GM18519 (cell line): ENCODE measurements at regions not wholly inside any gene's neighbourhood (a gene's known extent, or its start where the extent isn't known, plus 50 kb on each side); places are given as distances from the start of the nearest gene placed in this dataset.
A peak's percentile ranks its signal among the peaks of the same experiment; 100 is the strongest.

ENCODE experiments used
- ATAC-seq: cut with Tn5 transposase; IDR thresholded peaks from one replicate; pipeline ENCODE4 v1.9.1; 2021; ENCODE audit warnings: mild to moderate bottlenecking, moderate library complexity; ENCODE audit not compliant: unreplicated experiment, low FRiP score

DNA sequence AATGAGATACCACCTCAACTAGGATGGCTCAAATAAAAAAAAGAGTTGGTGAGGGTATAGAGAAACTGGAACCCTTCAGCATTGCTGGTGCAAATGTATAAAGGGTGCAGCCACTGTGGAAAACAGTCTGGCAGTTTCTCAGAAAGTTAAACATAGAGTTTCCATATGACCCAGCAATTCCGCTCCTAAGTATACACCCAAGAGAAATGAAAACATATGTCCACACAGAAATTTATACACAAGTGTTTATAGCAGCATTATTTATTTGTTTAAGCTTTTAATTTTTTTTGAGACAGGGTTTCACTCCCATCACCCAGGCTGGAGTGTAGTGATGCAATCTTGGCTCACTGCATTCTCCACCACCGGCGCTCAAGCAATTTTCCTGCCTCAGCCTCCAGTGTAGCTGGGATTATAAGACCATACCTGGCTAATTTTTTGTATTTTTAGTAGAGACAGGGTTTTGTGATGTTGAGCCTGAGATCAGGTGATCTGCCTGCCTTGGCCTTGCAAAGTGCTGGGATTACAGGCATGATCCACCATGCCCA lies 118.2 kb upstream of the KIF5B start:
- no peak for ATAC-seq

DNA sequence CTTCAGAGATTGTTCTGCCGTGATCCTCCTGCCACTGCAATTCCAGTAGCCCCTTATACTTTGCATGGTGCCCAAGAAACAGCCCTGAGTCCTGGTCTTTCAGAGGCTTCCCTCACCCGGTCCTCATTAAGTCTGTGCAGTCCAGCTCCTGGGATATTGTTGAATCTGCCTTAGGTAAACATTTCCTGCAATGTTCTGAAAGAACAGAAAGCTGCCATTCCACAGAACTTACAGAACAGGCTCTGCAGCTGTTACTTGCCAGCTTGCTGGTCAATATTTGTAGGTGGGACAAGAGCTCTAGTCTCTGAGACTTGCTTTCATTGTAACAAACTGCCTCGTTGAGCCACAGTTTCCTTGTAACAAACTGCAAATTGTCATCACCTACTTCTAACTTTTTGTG lies 115.0 kb upstream of the KIF5B start:
- ATAC-seq = no peak

DNA sequence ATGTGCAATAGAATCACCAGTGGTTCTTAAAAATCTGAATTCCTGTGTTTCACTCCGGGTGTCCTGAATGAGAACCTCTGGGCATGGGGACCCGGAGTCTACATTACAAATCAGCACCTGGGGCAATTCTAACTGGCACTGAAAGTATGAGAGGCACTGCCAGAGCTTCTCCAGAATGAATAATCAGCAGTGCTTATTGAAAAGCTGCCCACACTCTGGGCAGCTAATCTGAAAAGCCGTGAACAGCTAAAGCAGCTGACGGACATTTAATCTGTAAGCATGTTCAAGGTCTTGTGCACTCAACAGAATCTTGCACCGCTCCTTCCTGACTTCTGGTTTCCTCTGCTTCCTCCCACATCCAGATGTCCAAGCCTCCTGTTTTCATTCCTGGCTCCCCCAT lies 113.3 kb upstream of the KIF5B start:
- no peak for ATAC-seq

DNA sequence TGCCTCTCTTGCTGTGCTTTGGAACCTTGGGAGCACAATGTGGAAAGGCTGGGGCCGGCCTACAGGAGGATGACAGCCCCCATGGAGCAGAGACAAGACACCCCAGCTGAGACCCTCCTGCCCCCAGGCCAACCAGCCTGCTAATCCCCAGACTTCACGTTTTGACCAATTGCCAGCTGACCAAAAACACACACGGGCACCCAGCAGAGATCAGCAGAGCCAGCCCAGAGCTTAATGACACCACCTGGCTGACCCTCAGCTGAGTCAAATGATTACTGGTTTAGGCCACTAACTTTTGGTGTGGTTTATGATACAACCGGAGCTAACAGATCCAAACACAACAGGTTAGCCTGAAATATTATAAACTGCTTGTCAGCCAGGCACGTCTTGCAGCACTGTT lies 111.2 kb upstream of the KIF5B start:
- no peak for ATAC-seq

DNA sequence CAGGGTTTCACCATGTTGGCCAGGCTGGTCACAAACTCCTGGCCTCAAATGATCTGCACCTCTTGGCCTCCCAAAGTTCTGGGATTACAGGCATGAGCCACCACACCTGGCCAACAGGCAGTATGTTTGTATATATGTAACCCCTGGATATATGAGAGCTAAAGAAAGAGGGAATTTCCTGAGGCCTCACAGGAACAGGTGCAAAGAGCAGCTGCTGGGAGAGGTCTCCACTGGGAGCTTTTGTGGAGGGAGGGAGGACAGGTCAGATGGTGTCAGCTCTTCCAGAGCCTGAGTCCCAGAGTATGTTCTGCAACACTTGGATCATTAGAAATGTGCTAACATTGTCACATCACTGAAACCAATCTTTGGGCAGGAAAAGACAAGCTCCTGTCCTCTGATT lies 110.1 kb upstream of the KIF5B start:
- ATAC-seq = no peak

DNA sequence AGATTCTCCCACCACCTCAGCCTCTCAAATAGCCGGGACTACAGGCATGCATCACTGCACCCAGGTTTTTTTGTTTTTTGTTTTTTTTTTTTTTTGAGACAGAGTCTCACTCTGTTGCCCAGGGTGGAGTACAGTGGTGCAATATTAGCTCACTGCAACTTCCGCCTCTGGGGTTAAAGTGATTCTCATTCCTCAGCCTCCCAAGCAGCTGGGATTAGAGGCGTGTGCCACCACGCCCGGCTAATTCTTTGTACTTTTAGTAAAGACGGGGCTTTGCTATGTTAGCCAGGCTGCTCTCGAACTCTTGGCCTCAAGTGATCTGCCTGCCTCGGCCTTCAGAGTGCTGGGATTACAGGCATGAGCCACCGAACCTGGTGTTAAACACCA lies 107.5 kb upstream of the KIF5B start:
- no peak for ATAC-seq

DNA sequence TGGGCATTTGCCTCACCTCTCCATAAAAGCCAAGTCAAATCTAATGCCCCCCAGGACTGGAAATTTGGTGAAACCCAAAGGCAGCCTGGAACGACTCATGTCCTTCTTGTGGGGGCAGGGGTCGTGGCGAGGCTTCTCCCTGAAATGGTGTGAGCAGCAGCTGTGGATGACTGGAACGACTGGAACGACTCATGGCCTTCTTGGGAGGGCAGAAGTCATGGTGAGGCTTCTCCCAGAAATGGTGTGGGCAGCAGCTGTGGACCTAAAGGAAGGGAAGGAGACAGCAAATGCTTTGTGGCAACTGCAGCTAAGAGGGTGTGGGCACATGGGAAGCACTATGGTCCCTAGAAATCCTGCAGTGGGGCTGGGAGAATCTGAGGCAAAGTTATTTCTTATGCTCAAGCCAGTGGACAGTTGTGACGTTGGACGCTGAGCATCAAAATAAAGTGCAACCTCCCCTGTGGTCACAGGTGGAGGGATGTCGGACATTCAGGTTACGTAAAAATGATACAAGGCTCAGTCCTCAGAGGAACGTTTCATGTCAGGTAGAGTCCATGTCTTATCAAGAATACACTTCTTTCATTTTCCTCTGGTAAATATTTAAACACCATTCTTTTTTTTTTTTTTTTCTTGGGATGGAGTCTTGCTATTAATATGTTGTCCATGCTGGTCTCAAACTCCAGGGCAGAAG lies 107.0 kb upstream of the KIF5B start:
- no peak for ATAC-seq

DNA sequence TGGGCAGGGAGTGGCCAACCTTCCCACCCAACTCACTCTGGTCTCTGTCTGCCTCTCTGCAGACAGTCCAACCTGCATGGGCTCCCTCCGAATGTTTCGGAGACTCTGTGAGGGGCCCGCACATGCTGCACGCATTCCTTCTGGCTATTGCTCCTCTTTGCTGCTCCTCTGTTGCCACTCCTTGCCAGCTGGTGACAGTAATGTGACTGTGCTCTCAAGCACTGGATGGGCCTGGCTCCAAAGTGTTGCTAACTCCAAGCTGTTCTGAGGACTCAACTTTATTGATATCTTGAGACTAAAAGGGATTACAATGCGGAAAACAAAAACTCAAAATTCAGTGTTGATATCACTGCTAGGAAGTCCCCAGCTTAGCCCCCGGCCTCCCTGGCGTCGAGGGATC lies 105.4 kb upstream of the KIF5B start:
- no peak for ATAC-seq

DNA sequence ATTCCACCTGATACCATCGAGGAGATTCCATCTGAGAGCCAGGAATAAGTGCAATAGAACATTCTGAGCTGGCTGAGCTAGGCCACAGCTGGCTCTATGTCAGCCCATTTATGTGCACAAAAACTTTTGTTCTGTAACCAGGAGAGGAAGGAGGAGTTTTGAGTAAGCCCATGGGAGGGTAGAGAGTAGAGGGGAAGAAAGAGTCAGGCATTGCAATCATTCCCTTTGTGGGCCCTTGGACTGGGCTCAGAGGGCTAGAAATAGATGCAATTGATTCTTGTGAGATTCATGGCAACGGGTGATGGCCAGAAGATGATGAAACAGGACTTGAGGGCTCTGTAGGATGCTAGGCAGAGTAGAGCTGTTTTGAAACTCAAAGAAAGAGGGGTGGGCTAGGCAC lies 104.6 kb upstream of the KIF5B start:
- no peak for ATAC-seq

DNA sequence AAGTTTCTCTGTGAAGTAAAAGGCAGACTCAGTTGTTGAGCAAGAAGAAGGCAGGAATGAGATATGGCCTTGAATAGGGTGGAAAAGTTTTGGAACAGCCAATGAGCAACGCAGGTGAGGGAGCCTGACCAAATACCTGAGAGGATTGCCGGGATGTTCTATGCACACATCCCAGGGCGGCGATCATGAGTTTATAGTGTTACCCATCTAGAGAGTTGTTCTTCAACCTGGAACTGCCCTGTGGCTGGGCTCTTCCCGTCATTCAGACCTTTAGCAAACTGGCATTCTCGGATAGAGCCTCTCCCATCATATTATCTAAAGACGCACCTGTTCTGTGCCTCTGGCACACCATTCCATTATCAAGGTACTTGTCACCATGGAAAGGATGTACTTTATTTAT lies 103.0 kb upstream of the KIF5B start:
- no peak for ATAC-seq

DNA sequence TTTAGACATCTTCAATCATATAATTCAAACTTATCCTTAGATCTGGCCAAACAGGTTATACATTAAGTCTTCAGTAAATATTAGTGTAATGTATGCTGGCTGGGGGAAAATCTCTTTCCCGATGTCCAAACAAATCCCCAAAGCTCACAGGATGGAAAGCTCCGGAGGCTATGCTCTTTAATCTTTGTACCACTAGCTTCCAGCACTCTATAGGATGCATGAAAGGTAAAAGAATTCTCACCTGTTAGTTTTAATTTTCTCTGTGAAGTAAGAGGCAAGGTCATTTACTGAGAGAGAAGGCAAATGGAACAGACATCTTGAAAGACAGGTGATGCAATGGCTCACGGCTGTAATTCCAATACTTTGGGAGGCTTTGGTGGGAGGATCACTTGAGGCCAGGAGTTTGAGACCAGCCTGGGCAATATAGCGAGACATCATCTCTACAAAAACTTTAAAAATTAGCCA lies 99.8 kb upstream of the KIF5B start:
- ATAC-seq = no peak

DNA sequence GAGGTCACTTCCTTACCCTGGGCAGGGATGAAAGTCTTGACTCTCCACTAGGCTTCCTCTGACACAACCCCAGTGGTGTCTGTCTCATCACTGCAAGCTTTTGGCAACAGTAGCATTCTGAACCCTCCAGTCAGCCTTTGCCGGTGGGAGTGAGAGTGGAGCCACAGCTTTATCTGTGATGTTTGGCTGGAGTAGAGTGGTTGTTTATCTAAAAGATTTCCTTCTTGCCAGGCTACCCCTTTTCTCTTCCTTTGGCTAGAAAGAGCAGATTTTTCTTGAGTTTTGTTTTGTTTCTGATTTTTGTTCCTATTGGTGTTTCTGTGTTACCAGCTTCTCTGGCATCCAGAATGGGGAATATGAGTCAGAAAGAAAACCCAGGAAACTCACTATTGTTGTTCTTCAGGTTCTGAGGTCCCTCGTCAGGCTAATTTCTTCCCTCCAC lies 98.9 kb upstream of the KIF5B start:
- ATAC-seq = no peak

DNA sequence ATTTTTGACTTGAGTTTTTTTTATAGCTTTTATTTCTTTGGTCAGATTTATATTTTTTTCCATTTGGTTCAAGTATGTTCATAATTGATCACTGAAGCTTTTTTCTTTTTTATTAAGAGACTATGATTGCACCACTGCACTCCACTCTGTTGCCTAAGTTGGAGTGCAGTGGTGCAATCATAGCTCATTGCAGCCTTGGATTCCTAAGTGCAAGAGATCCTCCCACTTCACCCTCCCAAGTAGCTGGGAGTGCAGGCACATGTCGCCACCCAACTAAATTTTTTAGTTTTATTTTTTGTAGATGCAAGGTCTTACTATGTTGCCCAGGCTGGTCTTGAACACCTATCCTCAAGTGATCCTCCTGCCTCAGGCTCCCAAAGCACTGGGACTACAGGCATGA lies 97.7 kb upstream of the KIF5B start:
- no peak for ATAC-seq

DNA sequence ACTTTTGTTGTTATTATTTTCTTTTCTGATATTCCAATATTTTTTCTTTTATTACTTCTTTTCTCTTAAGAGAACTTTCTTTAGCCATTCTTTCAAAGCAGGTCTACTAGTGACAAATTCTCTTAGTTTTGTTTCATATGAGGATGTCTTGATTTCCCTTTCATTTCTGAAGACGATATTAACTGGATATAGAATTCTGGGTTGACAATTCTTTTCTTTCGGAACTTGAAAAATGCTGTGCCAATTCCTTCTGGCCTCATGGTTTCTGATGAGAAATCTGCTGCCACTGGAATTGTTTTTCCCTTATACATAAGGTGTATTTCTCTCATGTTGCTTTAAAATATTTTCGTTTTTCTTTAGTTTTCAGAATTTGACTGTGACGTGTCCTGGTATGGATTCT lies 97.0 kb upstream of the KIF5B start:
- no peak for ATAC-seq

DNA sequence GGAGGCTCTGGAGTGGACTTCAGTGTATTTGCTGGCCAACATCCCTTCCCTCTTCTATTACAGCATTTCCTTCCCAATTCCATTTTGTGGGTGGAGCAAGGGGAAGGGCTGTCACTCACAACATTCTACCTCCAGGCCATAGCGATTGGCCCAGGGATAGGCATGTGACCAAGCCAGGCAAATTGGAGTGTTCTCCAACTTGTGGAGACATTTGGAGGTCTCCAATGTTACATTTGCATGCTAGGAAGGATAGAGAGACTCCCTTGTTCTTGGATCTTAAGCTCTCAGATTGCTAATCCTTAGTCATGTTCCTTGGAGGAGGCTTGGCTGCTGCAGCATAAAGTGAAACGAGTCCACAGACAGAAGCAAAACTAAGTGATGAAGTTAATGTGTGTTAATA lies 95.6 kb upstream of the KIF5B start:
- no peak for ATAC-seq

DNA sequence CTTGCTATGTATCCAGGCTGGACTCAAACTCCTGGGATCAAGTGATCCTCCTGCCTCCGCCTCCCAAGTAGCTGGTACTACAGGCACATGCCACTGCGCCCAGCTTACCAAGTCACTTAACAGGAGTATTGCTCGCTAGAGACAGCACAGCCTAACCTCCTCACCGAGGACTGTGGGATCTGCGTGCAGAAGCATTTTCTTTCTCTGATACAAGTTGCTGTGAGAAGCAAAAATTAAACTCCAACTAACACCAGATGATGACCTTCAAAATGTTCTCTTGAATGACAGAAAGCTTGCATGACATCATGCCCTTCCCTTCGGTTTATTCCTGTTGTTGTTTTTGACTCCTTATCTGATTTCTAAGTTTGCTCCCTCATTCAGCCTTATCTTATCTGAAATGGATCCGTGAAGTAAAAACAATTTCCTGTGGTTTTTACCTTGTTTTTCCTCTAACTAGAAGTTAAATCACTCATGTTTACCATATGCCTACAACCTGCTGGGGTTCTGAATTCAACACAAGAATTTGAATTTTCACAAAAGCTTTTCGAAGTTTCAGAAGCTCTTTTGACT lies 94.4 kb upstream of the KIF5B start:
- no peak for ATAC-seq

DNA sequence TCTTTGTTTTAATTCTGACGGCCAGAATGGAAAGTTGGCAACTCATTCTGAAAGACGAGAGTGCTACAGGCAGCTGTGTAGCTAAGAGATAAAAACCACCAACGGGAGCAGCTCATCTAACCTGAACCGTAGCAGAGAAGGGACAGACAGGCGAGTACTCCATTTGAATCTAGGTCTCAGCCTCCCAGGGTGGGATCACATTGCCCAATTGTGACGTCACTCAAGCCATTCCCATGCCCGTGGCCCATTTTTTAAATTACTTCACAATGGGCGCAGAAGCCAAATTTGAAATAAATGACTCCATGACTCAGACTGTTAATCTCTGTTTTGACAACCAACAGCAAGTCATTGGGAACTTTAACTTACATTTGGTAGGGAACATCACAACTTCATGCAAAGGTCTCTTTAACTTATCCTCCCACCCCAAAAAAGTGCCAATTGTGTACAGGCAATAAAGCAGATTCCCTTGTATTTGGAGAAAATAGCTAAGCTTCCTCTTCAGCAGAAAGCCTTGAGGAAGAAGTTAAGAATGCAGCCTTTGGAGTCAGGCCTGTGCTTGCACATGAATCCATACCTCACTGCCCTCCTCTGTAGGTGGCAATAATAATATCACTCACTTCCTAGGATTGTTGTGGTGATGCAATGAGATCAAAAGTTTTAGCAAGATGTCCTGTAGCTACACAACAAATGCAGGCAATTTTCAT lies 93.2 kb upstream of the KIF5B start:
- ATAC-seq = peak; percentile 88

DNA sequence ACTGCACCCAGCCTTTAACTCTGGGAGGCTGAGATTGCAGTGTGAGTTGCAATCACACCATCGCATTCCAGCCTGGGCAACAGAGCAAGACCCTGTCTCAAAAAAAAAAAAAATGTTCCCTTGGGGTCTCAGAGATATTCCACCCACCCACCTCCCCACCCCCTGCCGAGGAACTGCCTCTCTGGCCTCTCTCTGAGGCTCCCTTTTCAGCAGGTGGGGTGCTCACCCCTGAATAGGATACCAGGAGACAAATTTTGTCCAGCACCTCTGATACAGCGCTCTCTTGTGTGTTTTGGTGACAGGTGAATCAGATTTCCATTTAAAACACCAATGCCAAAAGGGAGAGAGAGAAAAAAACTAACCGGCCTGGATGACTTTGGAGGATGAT lies 92.6 kb upstream of the KIF5B start:
- no peak for ATAC-seq

DNA sequence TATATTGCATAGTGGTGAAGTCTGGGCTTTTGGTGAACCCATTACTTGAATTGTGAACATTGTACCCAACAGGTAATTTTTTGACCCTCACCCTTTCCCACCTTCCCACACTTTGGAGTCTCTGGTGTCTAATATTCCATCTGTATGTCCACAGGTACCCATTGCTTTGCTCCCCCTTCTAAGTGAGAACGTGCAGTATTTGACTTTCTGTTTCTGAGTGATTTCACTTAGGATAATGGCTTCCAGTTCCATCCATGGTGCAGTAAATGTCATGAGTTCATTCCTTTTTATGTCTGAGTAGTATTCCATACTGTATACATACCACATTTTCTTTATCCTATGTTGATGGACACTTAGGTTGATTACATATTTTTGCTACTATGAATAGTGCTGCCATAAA lies 91.5 kb upstream of the KIF5B start:
- no peak for ATAC-seq

DNA sequence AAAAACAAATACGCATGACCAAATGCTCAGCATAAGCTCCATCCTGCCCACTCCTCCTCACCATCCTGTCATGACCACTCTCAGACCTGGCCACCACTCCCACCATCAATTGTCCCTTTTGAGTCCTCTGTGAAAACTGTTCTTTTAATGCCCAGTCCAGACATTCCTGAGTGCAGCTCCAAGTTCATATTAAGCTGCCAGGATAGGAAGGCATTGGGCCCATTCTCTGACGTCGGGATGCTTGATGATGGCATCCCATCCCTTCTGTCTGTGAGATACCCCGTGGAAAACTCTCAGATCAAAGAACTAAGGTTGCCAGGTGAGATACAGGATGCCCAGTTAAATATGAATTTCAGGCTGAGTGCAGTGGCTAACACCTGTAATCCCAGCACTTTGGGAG lies 89.9 kb upstream of the KIF5B start:
- ATAC-seq = no peak

DNA sequence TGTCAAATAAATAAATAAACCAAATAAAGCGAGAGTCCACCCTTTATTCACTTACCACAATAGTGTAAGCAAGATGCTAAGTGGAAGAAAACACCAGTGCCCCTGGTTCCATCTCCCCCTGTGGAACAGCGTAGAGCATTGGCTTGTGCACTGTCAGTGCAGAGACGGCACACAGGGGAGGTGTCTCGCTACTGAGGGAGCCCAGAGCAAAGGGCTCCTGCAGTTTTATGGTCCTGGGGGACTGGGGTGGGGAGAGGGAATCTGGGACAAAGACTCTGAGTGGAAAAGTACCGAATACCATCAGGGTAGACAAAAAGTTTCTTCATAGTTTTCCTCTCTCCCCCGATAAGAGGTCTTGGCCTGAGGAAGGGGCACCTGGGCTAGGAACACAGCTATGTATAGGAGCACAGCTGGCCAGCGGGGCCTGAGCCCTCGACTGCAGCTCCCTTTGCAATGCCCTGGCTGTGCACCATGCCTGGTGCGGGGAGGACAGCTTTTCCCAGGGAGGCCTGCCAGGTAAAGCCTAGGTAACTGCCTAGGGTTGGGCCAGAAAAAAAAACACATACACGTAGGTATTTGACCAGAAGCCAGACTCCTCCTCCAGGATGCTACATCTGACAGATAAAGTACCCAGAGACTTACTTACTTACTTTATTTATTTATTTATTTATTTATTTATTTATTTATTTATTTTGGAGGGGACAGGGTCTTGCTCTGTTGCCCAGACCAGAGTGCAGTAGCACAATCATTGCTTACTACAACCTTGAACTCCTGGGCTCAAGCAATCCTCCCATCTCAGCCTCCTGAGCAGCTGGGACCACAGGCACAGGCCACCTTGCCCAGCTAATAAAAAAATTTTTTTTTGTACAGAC lies 88.8 kb upstream of the KIF5B start:
- no peak for ATAC-seq
